AG09319 (cell line): ENCODE measurements at regions not wholly inside any gene's neighbourhood (a gene's known extent, or its start where the extent isn't known, plus 50 kb on each side); places are given as distances from the start of the nearest gene placed in this dataset.

ENCODE experiments used
- DNase-seq: peaks from one replicate; pipeline ENCODE4 v3.0.0-alpha.2; 2010; ENCODE audit warnings: low read depth; ENCODE audit errors: extremely low read depth
- CTCF ChIP-seq: IDR thresholded peaks from 2 replicates; pipeline ENCODE4 v1.5.1; 2011; ENCODE audit warnings: low read depth, mild to moderate bottlenecking, inconsistent platforms, low read length, moderate library complexity

GRCh38 chr18:33838054-33838453 is 260.0 kb downstream of the ASXL3 start:
- DNase-seq: no peak
- no peak for TF ChIP-seq CTCF

- no peak for DNase-seq
Observed at GRCh38 chr18:33837191-33837590, 259.2 kb downstream of the ASXL3 start.

DNA sequence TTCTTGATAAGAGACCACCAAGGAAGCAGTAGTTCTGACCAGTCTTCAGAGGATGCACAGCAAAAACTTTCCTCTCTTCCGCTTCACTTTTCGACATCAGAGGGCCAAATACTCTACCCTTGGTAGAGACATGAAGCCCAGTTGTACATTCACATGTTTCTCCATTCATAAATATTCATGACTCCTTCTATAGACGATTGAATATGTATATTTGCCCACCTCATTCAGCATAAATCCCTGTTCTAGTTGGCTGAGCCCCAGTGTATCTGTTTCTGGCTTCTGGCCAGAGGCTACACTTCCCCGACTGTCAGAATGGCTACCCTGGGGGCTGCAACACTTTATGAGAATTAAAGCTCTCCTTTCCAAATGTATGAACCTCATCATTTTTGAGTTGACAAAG is 258.5 kb downstream of the ASXL3 start:
- TF ChIP-seq CTCF: no peak
- no peak for DNase-seq

More at GRCh38 chr18:33837191-33837590, 259.2 kb downstream of the ASXL3 start:
- no peak for TF ChIP-seq CTCF

- no peak for TF ChIP-seq CTCF
- DNase-seq: no peak
Observed at GRCh38 chr18:33835419-33835818, 257.4 kb downstream of the ASXL3 start.

- TF ChIP-seq CTCF: no peak
- no peak for DNase-seq
Observed at GRCh38 chr18:33833842-33834241, 255.8 kb downstream of the ASXL3 start.

DNA sequence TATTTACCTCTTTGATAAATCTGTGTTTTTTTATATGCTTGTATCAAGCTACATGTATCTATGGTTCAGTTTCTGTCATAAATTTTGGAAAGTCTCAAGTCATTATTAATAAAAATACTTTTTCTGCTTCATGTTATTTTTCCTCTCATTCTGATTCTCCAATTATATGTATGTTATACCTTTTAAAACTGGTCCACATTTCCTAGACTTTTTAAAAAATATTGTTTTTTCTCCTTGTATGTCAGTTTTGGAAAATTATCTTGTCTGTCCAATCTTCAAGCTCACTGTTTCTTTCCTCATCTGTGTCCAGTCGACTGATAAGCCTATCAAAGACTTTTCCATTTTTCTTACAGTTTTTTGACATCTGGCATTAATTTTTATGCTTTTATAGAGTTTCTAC is 253.4 kb downstream of the ASXL3 start:
- DNase-seq: no peak
- no peak for TF ChIP-seq CTCF

DNA sequence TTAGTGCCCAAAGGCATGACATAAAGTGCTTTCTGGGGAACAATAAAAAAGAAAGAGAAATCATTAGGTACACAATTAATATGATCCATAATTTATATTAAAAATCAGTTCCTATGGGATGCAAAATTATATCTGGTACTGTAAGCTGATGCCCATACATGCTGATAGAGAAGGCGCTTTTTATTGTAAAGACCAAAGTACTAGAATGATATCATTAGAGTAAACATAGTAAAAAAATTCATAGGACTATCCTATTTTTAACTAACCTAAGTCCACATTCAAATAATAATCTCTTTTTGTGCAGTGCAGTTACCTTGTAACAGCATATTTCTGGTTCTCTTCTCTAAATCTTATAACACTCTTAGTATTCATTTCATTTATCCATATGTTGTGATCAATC is 252.2 kb downstream of the ASXL3 start:
- no peak for DNase-seq
- TF ChIP-seq CTCF: no peak

DNA sequence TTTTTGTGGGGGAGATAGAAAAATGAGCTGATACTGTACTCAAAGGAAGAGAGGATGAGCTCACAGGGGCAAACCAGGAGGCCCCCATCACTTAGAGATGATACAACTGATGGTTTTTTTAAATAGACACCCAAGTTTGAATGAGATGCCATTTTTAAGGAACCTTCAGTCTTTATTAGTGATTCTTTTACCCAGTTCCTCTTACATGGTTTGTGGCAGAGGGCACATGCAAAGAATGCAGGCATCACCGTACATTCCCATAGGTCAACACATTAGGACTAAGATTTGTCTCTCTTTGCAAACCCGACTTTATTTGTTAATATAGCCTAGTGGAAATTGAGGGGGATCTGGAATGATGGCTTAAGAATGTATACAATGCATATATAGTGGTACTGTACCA is 250.9 kb downstream of the ASXL3 start:
- TF ChIP-seq CTCF: no peak
- DNase-seq: no peak
